Nephron (organoid): ENCODE measurements at regions not wholly inside any gene's neighbourhood (a gene's known extent, or its start where the extent isn't known, plus 50 kb on each side); places are given as distances from the start of the nearest gene placed in this dataset.

ENCODE experiments used
- H3K27ac Mint-ChIP-seq, 3 experiments: 2 replicates each; pipeline ENCODE4 v1.8.0; 2020; ENCODE audit warnings: mixed read lengths in 3 of 3, mild to moderate bottlenecking in 2 of 3, moderate library complexity in 1 of 3
- H3K27me3 Mint-ChIP-seq: 2 replicates; pipeline ENCODE4 v1.8.0; 2021; ENCODE audit warnings: low read depth, mild to moderate bottlenecking, moderate library complexity, mixed read lengths
- H3K36me3 Mint-ChIP-seq: 2 replicates; pipeline ENCODE4 v1.8.0; 2020; ENCODE audit warnings: low read depth, mixed read lengths
- H3K4me1 Mint-ChIP-seq: 2 replicates; pipeline ENCODE4 v1.8.0; 2020; ENCODE audit warnings: mixed read lengths
- H3K4me3 Mint-ChIP-seq, 3 experiments: 2 replicates each; pipeline ENCODE4 v1.8.0; 2020; ENCODE audit warnings: mild to moderate bottlenecking in 3 of 3, mixed read lengths in 3 of 3, moderate library complexity in 2 of 3
- H3K9me3 Mint-ChIP-seq: 2 replicates; pipeline ENCODE4 v1.8.0; 2020; ENCODE audit warnings: mixed read lengths
- TF ChIP-seq, protein P1 (sequence below), 3 experiments: fragments of 200-600 bp; sonication (generic); IDR thresholded peaks; one replicate each; pipeline ENCODE4 v1.5.0; 2021; ENCODE audit warnings: antibody characterized with exemption in 3 of 3; ENCODE audit not compliant: unreplicated experiment in 3 of 3

DNA sequence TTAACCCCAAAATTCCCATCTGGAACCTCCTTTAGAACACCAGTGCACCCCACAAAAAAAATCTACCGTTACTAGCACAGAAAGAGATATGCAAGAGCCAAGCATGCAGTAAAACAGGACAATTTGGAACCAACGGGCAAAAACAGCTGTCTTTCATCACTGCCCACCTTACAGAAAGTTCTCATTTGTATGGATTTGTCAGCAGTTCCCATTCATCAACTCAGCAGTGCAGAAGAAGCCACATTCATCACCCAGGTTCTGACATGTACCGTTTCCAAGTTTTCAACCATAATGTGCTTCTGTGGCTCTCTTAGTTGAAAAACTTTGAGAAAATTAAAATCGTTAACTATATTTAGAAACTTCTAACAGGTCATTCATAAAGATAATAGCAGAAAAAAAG, 387.0 kb downstream of the RPS29 start:
- no peaks in the 10 kb centered on the region for H3K9me3 Mint-ChIP-seq
- no peak overlapping the region for H3K4me3 Mint-ChIP-seq
- peaks cover 13% of the 10 kb centered on the region for H3K4me1 Mint-ChIP-seq
- H3K27ac Mint-ChIP-seq, result no peak overlapping the region
- TF ChIP-seq, protein P1, sequence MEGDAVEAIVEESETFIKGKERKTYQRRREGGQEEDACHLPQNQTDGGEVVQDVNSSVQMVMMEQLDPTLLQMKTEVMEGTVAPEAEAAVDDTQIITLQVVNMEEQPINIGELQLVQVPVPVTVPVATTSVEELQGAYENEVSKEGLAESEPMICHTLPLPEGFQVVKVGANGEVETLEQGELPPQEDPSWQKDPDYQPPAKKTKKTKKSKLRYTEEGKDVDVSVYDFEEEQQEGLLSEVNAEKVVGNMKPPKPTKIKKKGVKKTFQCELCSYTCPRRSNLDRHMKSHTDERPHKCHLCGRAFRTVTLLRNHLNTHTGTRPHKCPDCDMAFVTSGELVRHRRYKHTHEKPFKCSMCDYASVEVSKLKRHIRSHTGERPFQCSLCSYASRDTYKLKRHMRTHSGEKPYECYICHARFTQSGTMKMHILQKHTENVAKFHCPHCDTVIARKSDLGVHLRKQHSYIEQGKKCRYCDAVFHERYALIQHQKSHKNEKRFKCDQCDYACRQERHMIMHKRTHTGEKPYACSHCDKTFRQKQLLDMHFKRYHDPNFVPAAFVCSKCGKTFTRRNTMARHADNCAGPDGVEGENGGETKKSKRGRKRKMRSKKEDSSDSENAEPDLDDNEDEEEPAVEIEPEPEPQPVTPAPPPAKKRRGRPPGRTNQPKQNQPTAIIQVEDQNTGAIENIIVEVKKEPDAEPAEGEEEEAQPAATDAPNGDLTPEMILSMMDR (IDR thresholded peaks at IDR 0.05; ENCODE audit: unreplicated experiment in 3 of 3), result no peak
- no peaks in the 10 kb centered on the region for H3K27me3 Mint-ChIP-seq
- H3K36me3 Mint-ChIP-seq, result no peaks in the 10 kb centered on the region

GRCh38 chr14:49196327-49196726, 389.9 kb downstream of the RPS29 start:
- Mint-ChIP-seq H3K9me3 (no peaks in the 10 kb centered on the region), H3K27ac (no peak overlapping the region), H3K4me3 (no peak overlapping the region), H3K36me3 (no peaks in the 10 kb centered on the region), H3K27me3 (no peaks in the 10 kb centered on the region), H3K4me1 (peaks cover 18% of the 10 kb centered on the region)
- TF ChIP-seq, protein P1 (IDR thresholded peaks at IDR 0.05; ENCODE audit: unreplicated experiment in 3 of 3), result no peak

DNA sequence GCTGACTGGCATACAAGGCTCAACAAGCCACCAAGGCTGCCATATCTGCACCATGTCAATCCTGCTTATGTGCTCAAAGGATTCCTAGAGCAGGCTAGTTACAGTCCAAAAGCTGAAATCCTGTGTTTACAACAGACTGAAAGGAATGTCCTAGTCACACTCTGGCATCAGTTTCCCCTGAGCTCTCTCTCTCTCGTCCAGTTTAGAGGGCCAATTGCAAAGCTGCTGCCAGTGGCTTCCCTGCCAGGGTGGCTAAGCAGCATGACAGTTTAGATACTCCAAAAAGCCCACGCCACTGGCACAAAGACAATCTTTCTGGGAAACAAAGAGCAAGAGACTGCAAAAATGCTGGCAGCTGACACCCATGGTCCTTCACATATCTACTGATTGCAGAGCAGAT, 392.1 kb downstream of the RPS29 start:
- peaks cover 10% of the 10 kb centered on the region for H3K4me1 Mint-ChIP-seq
- TF ChIP-seq, protein P1 (IDR thresholded peaks at IDR 0.05; ENCODE audit: unreplicated experiment in 3 of 3), result no peak
- H3K9me3 Mint-ChIP-seq, result no peaks in the 10 kb centered on the region

GRCh38 chr14:49193332-49194065, 392.7 kb downstream of the RPS29 start:
- Mint-ChIP-seq H3K9me3 (no peaks in the 10 kb centered on the region), H3K4me1 (peaks cover 10% of the 10 kb centered on the region), H3K27ac (no peak overlapping the region), H3K36me3 (no peaks in the 10 kb centered on the region), H3K4me3 (no peak overlapping the region), H3K27me3 (no peaks in the 10 kb centered on the region)
- TF ChIP-seq, protein P1 (IDR thresholded peaks at IDR 0.05; ENCODE audit: unreplicated experiment in 3 of 3), result no peak

More for the DNA sequence above, 392.1 kb downstream of the RPS29 start:
- no peak overlapping the region for H3K4me3 Mint-ChIP-seq
- H3K36me3 Mint-ChIP-seq, result no peaks in the 10 kb centered on the region
- H3K27ac Mint-ChIP-seq, result no peak overlapping the region
- H3K27me3 Mint-ChIP-seq, result no peaks in the 10 kb centered on the region

GRCh38 chr14:49191380-49191779, 394.8 kb downstream of the RPS29 start:
- peaks cover 3% of the 10 kb centered on the region for H3K9me3 Mint-ChIP-seq
- H3K27ac Mint-ChIP-seq, result no peak overlapping the region
- H3K36me3 Mint-ChIP-seq, result no peaks in the 10 kb centered on the region
- H3K4me3 Mint-ChIP-seq, result no peak overlapping the region
- no peaks in the 10 kb centered on the region for H3K27me3 Mint-ChIP-seq
- peaks cover 10% of the 10 kb centered on the region for H3K4me1 Mint-ChIP-seq
- TF ChIP-seq, protein P1 (IDR thresholded peaks at IDR 0.05; ENCODE audit: unreplicated experiment in 3 of 3), result no peak

DNA sequence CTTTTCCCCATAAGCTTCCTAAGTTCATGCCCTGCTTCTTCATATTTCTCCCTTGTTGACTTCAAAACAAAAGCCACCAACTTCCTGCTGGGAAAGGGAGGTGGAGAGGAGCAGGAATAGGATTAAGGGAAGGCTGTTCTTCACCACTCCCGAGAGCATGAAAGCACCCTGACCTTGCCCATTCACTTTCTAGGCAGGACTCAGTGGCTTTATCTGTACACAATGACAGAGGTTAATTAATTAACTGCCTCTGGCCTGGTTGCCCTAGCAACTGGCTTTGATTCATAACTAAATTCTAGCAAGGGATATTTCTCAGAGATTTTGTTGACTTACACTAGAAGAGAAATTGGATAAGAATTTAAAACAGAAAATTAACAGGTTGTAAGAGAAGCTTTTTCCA, 396.8 kb downstream of the RPS29 start:
- Mint-ChIP-seq H3K4me3 (no peak overlapping the region), H3K27me3 (no peaks in the 10 kb centered on the region), H3K27ac (peak overlapping the region in 2 of 3 experiments; percentile 47 to 50), H3K9me3 (peaks cover 8% of the 10 kb centered on the region), H3K4me1 (peaks cover 10% of the 10 kb centered on the region), H3K36me3 (no peaks in the 10 kb centered on the region)
- TF ChIP-seq, protein P1 (IDR thresholded peaks at IDR 0.05; ENCODE audit: unreplicated experiment in 3 of 3), result no peak
